Choroid plexus epithelial cell (primary cell): ENCODE measurements at regions not wholly inside any gene's neighbourhood (a gene's known extent, or its start where the extent isn't known, plus 50 kb on each side); places are given as distances from the start of the nearest gene placed in this dataset.

Source experiments
- DNase-seq: peaks from one replicate; pipeline ENCODE4 v3.0.0-alpha.2; 2010; ENCODE audit warnings: low read depth
- H3K4me3 ChIP-seq: 2 replicates; pipeline ENCODE4 v1.5.1; 2011; ENCODE audit warnings: low read depth, mild to moderate bottlenecking, control low read depth, low read length, moderate library complexity
- TF ChIP-seq, protein P1 (sequence below): conservative IDR thresholded peaks from 2 replicates; pipeline ENCODE4 v1.5.1; 2011; ENCODE audit warnings: low read depth, mild to moderate bottlenecking, control low read depth, inconsistent platforms, low read length, moderate library complexity

DNA sequence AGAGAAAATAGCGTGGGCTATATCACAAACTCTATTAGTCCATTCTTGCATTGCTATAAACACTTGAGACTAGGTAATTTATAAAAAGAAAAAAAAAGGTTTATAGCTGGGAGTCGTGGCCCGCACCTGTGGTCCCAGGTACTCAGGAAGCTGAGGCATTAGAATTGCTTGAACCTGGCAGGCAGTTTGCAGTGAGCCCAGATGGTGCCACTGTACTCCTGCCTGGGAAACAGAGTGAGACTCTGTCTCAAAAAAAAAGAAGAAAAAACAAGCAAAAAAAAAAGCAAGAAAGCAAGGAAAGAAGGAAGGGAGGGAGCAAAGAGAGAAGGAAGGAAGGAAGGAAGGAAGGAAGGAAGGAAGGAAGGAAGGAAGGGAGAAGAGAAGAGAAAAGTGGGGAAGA lies 904.2 kb upstream of the EDIL3 start:
- TF ChIP-seq, protein P1, sequence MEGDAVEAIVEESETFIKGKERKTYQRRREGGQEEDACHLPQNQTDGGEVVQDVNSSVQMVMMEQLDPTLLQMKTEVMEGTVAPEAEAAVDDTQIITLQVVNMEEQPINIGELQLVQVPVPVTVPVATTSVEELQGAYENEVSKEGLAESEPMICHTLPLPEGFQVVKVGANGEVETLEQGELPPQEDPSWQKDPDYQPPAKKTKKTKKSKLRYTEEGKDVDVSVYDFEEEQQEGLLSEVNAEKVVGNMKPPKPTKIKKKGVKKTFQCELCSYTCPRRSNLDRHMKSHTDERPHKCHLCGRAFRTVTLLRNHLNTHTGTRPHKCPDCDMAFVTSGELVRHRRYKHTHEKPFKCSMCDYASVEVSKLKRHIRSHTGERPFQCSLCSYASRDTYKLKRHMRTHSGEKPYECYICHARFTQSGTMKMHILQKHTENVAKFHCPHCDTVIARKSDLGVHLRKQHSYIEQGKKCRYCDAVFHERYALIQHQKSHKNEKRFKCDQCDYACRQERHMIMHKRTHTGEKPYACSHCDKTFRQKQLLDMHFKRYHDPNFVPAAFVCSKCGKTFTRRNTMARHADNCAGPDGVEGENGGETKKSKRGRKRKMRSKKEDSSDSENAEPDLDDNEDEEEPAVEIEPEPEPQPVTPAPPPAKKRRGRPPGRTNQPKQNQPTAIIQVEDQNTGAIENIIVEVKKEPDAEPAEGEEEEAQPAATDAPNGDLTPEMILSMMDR = no peak
- no peak overlapping the region for H3K4me3 ChIP-seq
- DNase-seq = no peak

DNA sequence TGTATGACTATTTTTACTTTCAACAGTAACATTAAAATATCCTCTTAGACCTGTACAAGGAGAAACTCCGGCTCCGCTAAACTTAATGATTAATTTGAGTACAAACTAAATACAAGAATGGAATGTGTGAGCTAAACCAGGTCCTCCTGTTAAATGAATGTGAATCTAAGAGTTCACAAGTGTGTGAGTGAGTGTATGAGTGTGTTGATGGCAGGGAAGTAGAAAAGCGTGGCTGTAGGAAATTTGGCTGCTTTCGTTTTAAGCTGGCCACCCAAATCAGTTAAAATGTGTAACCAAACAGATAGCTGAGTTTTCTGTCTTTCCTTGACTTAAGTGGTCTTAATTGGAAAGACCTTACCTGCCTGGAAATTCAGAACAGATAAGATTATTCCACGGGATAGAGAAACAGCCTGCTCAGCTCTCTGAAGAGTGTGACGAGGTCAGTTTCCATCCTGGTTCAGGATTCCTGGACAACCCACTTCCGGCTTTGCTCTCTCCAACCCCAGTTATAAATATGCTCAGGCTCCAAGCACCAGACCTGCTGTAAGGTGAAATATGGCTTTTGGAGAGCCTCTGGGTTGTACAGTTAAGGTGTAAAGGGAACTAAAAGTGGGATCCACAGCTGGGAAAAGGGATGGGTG lies 908.6 kb upstream of the EDIL3 start:
- H3K4me3 ChIP-seq = no peak overlapping the region
- no peak for DNase-seq
- TF ChIP-seq, protein P1 = no peak

DNA sequence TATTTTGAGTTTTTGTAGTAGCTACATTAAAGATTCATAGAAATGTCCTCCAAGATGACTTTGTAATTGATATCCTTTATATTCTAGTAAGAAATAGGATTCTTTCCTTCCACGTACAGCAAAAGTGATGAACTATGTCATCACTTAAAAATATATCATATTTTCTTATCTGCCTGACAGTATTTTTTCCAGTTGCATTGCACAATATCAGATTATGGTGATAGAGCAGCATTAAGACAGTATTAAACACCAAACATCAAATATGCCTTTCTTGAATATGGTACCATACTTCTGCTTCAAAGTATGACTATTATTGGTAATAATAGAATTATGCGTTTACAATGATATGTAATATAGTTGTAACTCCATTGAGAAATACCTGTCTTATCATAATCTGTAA lies 919.8 kb upstream of the EDIL3 start:
- TF ChIP-seq, protein P1 = no peak
- no peak for DNase-seq
- no peak overlapping the region for H3K4me3 ChIP-seq

DNA sequence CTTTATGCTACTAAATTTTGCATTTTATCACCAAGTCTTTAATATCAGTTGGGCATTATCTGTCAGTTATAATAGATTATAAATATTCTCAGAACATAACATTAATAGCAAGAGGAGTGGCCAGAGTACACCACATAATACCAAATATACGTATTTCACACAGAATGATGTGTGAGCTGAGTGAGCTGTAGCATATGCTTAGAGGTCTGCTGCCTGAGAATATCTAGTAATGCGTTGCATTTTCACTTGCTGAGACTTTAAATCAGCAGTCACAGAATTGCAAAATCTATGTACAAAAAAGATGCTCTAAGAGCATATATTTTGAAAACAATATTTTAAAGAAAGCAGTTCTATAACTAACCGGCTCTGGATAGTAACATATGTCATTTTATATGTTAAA lies 921.1 kb upstream of the EDIL3 start:
- DNase-seq = no peak
- H3K4me3 ChIP-seq = no peak overlapping the region
- TF ChIP-seq, protein P1 = no peak

DNA sequence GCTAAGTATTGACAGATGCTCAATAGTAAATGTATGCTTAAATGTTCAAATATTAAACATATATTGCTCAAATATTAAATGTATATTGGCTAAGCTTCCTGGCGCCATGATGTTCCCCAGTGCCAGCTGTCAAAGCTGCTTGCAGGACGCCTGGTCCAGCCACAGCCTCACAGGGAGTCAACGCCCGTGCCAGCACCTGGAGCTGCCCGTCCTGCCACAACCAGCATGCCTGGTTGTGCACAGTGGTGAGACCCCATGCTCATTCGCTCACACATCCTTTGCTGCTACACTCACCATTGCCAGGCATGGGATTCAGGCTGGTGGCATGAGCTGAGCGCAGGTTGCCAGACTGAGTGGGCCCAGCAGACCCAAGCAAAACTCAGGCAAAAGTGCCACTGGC lies 926.9 kb upstream of the EDIL3 start:
- H3K4me3 ChIP-seq = no peak overlapping the region
- DNase-seq = no peak
- TF ChIP-seq, protein P1 = no peak

DNA sequence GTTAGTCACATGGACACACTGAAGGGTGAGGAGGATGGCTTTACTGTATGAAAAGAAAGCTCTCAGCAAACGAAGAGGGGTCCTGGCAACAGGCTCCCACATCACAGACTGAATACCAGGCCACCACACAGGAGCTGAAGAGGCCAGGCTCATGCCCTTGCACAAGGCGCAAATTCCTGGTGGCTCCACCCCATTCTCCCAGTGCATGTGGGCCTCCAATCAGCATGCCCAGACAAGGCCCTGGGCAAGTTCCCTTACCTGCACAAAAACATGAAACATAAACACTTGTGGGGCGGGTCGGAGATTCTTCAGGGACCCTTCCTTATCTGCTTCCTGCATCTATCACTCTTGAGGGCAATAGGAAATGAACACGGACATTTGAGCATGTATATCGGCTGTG lies 935.8 kb upstream of the EDIL3 start:
- DNase-seq = no peak
- TF ChIP-seq, protein P1 = no peak
- no peak overlapping the region for H3K4me3 ChIP-seq

DNA sequence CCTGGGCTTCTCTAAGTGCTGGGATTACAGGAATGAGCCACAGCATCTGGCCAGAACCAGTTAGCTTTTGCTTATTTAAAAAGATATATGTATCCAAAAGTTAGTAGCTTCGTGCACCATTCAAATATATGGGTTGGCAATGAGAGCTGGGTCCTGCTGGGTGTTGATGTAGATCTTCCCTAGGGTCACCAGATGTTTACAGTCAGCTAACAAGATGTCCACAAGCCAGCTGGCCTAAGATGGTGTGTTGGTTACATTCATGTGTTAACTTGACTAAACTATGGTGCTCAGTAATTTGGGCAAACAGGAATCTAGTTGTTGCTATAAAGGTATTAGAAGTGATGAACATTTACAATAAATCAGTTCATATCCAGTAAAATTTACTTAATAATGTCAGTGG lies 948.6 kb upstream of the EDIL3 start:
- TF ChIP-seq, protein P1 = no peak
- H3K4me3 ChIP-seq = no peak overlapping the region
- no peak for DNase-seq
